ENCODE measurements at regions not wholly inside any gene's neighbourhood (a gene's known extent, or its start where the extent isn't known, plus 50 kb on each side); places are given as distances from the start of the nearest gene placed in this dataset.

DNA sequence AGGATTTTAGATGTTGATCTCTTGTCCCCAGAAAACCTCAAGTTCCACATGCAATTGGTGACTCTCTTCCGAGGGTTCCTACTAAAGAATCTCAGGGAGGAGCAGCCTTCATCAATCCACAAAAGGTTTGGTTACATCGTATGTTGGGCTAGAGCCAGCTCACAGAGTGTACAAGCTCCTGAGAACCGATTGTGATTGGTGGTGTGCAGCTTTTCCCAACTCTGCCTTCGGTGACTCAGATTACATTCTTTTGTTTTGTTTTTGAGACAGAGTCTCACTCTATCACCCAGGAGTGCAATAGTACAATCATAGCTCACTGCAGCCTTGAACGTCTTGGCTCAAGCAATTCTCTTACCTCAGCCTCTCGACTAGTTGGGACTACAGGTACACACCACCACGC lies 172.4 kb downstream of the PMP22 start:
- no peak for TF ChIP-seq POLR2A (IDR thresholded peaks at IDR 0.05; ENCODE audit: low read depth, low read length)
- no peak for DNase-seq (ENCODE audit: insufficient read length, low spot score)
- FAIRE-seq: no peak

DNA sequence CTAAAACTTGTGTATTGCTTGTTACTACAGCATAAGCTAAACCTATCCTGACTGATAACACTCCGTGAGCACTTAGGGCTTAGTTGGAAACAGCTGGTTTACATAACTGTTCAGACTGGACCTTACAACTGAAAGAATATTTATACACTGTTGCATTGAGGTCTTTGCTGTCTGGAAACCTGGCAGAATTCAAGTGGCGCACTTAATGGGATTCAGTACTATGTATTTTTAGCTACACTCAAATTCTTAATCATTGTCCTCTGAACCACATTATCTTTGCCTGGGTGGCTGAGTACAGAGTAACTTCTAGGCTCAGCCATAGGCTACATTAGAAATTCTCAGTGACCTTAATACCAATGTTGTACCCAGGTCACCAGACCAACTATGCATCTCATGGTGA lies 172.9 kb downstream of the PMP22 start:
- FAIRE-seq: no peak
- no peak for TF ChIP-seq POLR2A (IDR thresholded peaks at IDR 0.05; ENCODE audit: low read depth, low read length)
- no peak for DNase-seq (ENCODE audit: insufficient read length, low spot score)

DNA sequence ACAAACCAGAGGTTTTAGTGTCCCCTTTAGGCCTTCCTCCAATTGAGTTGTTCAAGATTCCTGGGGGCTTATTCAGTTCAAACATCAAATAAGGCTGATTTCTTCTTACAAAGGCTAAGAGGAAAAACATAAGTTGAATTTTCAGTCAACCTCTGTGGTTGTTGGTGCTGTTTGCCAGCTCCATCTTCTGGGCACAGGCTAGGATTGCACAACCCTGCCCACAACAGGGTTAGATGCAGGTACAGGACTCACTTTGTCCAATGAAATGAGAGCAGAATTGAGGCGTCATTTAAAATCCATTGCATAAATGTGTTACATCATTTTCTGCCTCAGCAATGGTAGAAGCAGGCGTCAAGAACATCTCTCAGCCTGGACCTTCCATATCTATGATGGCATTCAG lies 173.3 kb downstream of the PMP22 start:
- FAIRE-seq: no peak
- DNase-seq (ENCODE audit: insufficient read length, low spot score): no peak
- TF ChIP-seq POLR2A (IDR thresholded peaks at IDR 0.05; ENCODE audit: low read depth, low read length): no peak

DNA sequence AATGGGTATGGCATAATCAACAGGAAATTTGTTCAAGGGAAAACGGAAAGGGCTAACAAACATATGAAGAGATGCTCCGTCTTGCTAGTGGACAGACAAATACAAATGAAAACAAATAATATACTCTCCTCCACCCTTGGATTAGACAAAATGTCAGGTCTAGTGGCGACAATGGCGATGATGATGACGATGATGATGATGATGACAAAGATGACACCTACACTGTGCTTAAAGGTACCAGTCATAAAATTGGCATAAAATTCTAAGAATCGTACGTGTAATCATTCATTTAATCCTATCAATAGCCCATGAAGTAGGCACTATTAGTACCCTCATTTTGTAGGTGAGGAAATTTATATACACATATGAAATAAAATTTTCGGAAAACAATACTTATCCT lies 174.6 kb downstream of the PMP22 start:
- no peak for TF ChIP-seq POLR2A (IDR thresholded peaks at IDR 0.05; ENCODE audit: low read depth, low read length)
- no peak for DNase-seq (ENCODE audit: insufficient read length, low spot score)
- FAIRE-seq: no peak

DNA sequence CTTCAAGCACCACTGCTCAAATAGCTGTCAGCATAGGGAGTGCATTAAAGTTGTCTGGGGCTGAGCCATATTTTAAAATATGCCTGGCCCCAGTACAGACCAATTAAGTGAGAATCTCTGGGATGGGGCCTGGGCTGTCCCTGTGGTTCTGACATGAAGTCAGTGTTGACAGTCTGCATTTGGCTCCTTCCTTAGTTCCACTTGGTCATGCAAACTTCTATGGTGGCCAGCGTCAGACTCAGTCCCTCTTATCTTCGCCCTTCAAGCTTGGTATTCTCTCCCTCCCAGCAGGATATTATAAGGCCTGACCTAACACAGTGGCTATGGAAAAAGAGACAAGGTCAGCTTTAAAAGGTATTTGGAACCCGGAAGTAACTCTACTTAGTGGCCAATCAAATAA lies 177.2 kb downstream of the PMP22 start:
- DNase-seq (ENCODE audit: insufficient read length, low spot score) (no peak), FAIRE-seq (no peak)
- TF ChIP-seq POLR2A (IDR thresholded peaks at IDR 0.05; ENCODE audit: low read depth, low read length): no peak

DNA sequence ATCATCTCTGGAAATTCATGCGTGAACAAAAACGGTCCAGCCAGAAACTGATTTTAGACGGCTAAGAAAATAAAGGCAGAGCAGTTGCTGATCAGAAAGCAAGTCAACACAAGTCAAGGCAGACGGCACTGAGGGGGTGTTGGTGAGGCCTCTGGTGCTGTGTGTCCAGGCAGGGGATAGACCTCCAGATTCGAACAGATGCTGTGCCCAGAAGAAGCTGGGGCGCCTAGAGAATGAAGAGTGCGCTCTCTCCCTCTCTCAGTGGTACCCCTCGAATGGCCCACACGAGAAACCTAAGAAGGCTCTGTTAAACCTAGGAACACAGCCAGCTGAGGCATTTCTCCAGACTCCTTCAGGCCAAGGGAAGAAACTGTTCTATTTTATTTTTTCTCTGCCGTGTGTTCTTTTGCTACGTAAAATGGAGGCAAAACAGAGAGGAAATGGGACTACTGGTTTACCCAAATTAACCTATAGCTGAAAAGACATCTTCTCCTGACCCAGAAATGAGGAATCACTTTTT lies 178.3 kb downstream of the PMP22 start:
- DNase-seq (ENCODE audit: insufficient read length, low spot score): no peak
- TF ChIP-seq POLR2A (IDR thresholded peaks at IDR 0.05; ENCODE audit: low read depth, low read length): no peak

DNA sequence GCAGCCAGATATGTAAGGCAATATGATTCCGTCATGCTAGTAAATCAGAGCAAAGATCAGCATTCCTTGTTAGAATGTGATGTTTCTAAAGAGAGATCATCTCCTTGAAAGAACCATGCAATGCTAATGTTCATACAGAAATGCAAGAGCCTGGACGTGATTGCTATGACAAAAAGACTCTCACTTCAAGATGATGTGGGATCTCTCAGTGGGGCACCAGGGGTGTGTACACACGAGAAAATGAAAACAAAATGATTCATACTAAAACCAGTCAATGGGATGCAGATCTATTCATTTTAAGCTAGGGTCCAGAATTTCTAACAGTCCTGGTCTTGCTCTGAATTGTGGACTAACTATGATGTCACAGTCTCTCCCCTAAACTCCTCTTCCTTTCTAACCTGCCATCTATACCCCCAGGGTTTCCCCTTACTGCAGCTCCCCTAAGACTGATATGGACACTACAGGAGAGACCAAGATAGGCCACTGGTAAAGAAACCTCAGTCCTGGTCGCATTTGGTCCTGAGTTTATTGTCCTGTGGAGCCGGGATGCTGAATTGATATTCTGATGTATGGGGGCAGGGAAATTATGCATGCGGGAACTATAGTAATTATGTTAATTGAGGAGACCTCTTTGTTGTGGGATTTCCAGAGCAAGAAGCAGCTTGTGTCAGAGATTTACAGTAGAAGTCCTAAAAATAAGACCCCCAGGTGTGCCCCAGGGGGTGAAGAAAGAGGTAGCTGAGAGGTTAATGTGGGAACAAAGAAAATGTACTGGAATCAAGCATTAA lies 179.0 kb downstream of the PMP22 start:
- no peak for DNase-seq (ENCODE audit: insufficient read length, low spot score)
- TF ChIP-seq POLR2A (IDR thresholded peaks at IDR 0.05; ENCODE audit: low read depth, low read length): no peak
- no peak for FAIRE-seq

More for the DNA sequence above, 178.3 kb downstream of the PMP22 start:
- FAIRE-seq: no peak

DNA sequence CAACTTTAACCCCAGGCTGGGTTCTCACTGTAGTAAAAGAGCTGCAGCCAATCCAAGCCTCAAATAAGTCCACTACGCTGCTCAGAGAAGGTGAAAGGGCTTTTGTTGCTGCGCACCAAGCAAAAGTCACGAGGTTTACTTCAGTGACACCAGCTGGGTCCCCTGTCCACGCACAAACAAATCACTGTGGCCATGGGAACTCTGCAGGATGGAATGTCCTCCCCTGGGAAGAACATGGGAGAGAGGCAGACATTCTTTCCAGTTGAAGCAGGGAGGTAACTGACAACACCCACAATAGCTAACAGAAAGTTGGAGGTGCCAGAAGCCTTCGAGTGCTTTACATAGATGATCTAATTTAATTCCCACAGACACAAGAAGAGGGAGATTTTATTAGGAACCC lies 181.9 kb downstream of the PMP22 start:
- no peak for TF ChIP-seq POLR2A (IDR thresholded peaks at IDR 0.05; ENCODE audit: low read depth, low read length)
- FAIRE-seq: no peak
- DNase-seq (ENCODE audit: insufficient read length, low spot score): no peak

DNA sequence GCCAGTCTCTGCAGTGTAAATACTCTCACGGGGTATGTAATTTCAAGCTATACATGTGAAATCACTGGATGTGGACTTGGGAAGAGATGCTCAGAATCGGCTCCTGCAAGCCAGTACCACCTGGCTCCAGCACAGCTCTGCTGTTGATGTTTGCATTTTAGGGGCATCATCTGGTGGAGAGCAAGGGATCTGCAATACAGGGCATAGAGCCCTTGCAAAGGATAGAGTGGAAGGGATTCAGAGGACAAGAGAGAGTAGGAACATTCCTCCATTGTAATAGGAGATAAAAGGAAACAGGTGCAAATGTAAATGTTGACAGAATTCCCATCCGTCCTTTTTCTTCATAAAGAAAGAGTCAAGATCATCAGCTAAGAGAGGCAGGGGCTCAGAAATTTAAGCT lies 184.1 kb downstream of the PMP22 start:
- no peak for TF ChIP-seq POLR2A (IDR thresholded peaks at IDR 0.05; ENCODE audit: low read depth, low read length)
- FAIRE-seq: no peak
- no peak for DNase-seq (ENCODE audit: insufficient read length, low spot score)

DNA sequence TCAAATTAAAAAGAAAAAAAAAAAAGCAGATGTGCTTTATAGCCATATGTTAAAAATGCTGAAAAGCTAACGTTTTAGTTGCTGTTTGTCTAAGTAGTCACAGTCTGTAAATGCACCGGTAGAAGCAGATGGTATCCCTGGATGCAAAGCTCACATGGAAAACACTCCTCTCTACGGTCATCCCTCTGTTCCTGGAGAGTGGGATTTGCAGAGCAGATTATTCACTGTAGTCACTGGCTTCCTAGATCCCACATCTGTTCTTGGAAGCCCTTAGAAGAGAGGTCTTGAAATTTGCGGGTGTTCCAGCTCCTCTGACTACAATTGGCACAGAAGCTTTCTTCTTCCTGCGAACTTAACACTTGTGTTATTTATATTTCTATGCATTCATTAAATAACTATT lies 186.6 kb downstream of the PMP22 start:
- DNase-seq (ENCODE audit: insufficient read length, low spot score) (no peak), FAIRE-seq (no peak)
- TF ChIP-seq POLR2A (IDR thresholded peaks at IDR 0.05; ENCODE audit: low read depth, low read length): no peak

DNA sequence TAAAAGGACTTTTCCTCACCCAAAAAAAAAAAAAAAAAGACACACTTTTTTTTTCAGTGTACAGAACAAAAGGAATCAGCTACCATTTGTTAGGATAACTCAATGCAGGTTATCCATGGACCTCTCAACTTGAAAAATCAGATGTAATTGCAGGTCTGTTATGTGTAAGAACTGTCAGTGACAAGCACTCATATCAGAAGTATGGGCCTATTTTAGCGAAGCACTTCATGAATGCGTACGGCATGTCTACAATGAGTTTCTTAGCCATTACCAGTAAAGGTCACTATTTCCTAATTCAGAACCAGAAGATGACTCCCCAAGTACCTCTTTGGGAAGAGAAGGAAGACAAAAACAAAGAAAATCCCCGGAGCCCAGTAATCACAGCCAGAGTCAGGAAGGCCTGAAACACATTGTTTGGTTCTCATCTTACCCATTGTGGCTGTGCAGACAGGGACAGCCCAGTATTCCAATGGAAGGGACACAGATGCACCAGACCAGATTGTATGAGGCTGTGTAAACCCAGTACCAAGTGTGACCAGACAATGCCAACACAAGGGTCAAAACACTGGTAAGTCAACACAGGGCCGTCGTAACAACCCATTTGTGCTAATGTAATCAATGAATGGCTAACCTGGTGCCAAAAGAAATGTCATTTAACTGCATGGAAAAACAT lies 188.0 kb downstream of the PMP22 start:
- TF ChIP-seq POLR2A (IDR thresholded peaks at IDR 0.05; ENCODE audit: low read depth, low read length): no peak
- FAIRE-seq (no peak), DNase-seq (ENCODE audit: insufficient read length, low spot score) (no peak)

DNA sequence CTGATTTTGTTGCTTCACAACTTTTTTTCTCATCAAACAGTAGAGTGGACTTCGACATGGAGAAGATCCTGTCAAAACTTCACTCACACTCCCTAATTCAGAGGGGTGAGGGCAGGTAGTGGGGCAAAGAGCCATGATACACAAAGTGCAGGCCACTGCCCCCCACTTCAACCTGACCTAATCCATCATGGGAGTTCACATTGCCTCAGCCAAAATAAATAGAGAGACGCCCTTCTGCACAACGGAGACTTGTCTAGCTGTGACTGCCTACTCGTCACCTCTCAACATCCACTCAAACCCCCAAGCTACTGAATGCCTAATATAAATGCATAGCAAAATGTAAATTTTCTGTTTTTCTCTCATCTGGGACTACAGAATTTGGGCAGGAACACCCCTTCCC lies 213.2 kb downstream of the PMP22 start:
- no peak for DNase-seq (ENCODE audit: insufficient read length, low spot score)

DNA sequence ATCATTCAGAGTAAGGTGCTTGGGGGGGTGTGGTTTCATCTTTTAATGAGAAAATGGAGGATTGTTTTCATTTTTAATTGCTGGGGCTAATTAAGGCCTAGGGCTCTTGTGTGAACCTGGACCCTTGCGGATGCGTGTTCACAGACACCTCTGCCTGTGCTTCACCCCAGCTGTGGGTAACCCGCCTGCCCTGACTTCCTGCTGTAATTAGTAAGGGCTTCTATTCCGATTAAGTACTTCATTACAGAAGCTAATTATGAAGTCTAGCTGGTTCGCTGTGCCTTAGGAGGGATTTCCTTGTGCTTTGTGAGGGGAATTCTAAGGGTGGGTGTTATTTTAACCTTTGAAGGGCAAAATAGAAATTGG lies 215.3 kb downstream of the PMP22 start:
- FAIRE-seq (no peak), DNase-seq (ENCODE audit: insufficient read length, low spot score) (no peak)
- no peak for TF ChIP-seq POLR2A (IDR thresholded peaks at IDR 0.05; ENCODE audit: low read depth, low read length)

More for the DNA sequence above, 213.2 kb downstream of the PMP22 start:
- no peak for FAIRE-seq
- no peak for TF ChIP-seq POLR2A (IDR thresholded peaks at IDR 0.05; ENCODE audit: low read depth, low read length)

DNA sequence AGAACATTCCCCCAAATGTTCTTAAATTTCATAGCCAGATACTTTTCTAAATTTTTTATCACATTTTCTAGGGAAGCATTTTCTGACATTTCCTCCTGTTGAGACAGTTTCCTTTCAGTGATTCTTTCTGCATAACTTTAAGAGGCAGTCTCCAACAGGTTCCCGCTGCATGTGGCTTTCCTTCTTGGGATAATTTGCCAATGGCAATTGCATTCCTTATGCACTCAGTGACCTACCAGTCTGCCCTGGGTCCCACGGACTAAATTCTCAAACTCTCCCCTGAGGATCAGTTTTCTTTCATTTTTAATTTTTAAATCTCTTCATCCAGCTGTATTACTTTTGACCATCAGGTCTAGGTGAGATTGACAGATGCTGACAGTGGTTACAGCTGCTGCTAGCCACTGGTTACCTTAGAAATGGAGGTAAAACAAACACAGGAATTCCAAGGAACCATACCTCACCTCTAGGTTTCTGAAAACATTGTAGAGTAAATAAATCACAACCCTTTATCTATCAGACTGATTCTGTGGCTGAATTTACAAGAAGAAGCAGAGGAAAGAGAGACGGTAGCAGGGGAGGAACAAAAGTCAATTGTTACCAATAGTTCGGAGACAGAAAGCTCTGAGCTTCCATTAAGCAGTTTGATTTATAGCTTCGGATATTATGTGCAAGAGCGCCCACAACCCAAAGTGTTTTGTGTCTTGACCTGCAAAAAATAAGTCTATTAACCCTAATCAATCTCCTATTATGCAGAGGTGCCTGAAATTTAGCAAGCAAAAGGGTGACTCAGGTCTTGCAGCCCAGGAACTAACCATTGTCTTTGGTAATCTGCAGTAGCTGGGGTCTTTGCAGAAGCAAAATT lies 216.0 kb downstream of the PMP22 start:
- DNase-seq (ENCODE audit: insufficient read length, low spot score): no peak
- TF ChIP-seq POLR2A (IDR thresholded peaks at IDR 0.05; ENCODE audit: low read depth, low read length): no peak
- no peak for FAIRE-seq
